GM12878 (cell line): ENCODE measurements at regions not wholly inside any gene's neighbourhood (a gene's known extent, or its start where the extent isn't known, plus 50 kb on each side); places are given as distances from the start of the nearest gene placed in this dataset.

Source experiments
- ATAC-seq: fragments of 200-7000 bp; cut with Tn5 transposase; 3 replicates; pipeline ENCODE4 v1.9.1; 2020; ENCODE audit warnings: mild to moderate bottlenecking, moderate library complexity
- BruUV-seq: library from RNA; stranded (reverse); fragments of 400-500 nt; replicated peaks from 2 replicates; lab custom pipeline; 2021; lab: Mats Ljungman, UMichigan
- CTCF ChIA-PET: fragments of 300-600 bp; sonication (Branson Sonifier 250); formaldehyde crosslinking; extraction: SDS; loops from one replicate; lab custom pipeline; 2021; ENCODE audit warnings: inconsistent platforms; lab: Yijun Ruan, JAX
- POLR2A ChIA-PET: fragments of 350-600 bp; formaldehyde crosslinking; extraction: SDS; loops from one replicate; lab custom pipeline; 2021; ENCODE audit warnings: inconsistent platforms; lab: Charles Lee
- RAD21 ChIA-PET: fragments of 300-600 bp; sonication (Branson Sonifier 250); formaldehyde crosslinking; loops from one replicate; lab custom pipeline; 2023; ENCODE audit warnings: antibody characterized with exemption; ENCODE audit not compliant: unreplicated experiment; lab: Charles Lee
- SMC1A ChIA-PET: fragments of 300-600 bp; sonication (Branson Sonifier 250); formaldehyde crosslinking; loops from one replicate; lab custom pipeline; 2023; ENCODE audit not compliant: unreplicated experiment, uncharacterized antibody; lab: Charles Lee
- DNase-seq: peaks from one replicate; pipeline ENCODE4 v3.0.0-alpha.2; 2011; ENCODE audit warnings: low read depth, low spot score
- FAIRE-seq: peaks from 3 replicates; lab custom pipeline; 2011; peaks lifted over from hg19 to GRCh38; lab: Jason Lieb, UNC
- H2AFZ ChIP-seq: 2 replicates; pipeline ENCODE4 v1.6.0; 2011; ENCODE audit warnings: low read depth, low read length, control low read depth; ENCODE audit not compliant: control insufficient read depth
- H3K27ac ChIP-seq: 2 replicates; pipeline ENCODE4 v1.5.1; 2011; ENCODE audit warnings: control low read depth; ENCODE audit not compliant: control insufficient read depth, insufficient read depth
- H3K27me3 ChIP-seq, 2 experiments: replicated peaks in 1 of 2; 2 replicates each; pipeline versions ENCODE4 v1.6.0 to v1.6.1; 2011; ENCODE audit warnings: low read length in 1 of 2; ENCODE audit not compliant: control insufficient read depth in 2 of 2, insufficient read depth in 2 of 2
- H3K36me3 ChIP-seq, 2 experiments: 2 replicates each; pipeline ENCODE4 v1.5.1; 2011; ENCODE audit warnings: low read length in 1 of 2; ENCODE audit not compliant: control insufficient read depth in 2 of 2, insufficient read depth in 2 of 2
- H3K4me1 ChIP-seq: 2 replicates; pipeline ENCODE4 v1.6.1; 2011; ENCODE audit warnings: mild to moderate bottlenecking, low read length, moderate library complexity, mixed read lengths; ENCODE audit not compliant: control insufficient read depth, insufficient read depth
- H3K4me2 ChIP-seq: 2 replicates; pipeline ENCODE4 v1.6.0; 2011; ENCODE audit warnings: control low read depth; ENCODE audit not compliant: control insufficient read depth, insufficient read depth
- H3K4me3 ChIP-seq: fragments of 200-600 bp; sonication (generic); 2 replicates; pipeline ENCODE4 v1.5.1; 2016
- H3K79me2 ChIP-seq: 2 replicates; pipeline ENCODE4 v1.6.0; 2011; ENCODE audit warnings: low read length; ENCODE audit not compliant: control insufficient read depth, insufficient read depth
- H3K9ac ChIP-seq: 2 replicates; pipeline ENCODE4 v1.8.0; 2011; ENCODE audit warnings: low read length, control low read depth, mixed read lengths; ENCODE audit not compliant: control insufficient read depth, insufficient read depth
- H3K9me3 ChIP-seq: replicated peaks from 3 replicates; pipeline ENCODE4 v1.5.1; 2011; ENCODE audit warnings: mild to moderate bottlenecking, low read length; ENCODE audit not compliant: control insufficient read depth, insufficient read depth
- H4K20me1 ChIP-seq: 2 replicates; pipeline ENCODE4 v1.6.0; 2011; ENCODE audit not compliant: control insufficient read depth, insufficient read depth
- ASH2L ChIP-seq: fragments of 300-600, 200-600 bp; sonication (generic); IDR thresholded peaks from 2 replicates; pipeline ENCODE4 v1.6.1; 2017; ENCODE audit warnings: low read depth, mild to moderate bottlenecking, borderline replicate concordance
- ATF7 ChIP-seq: fragments of 450-650 bp; IDR thresholded peaks from 2 replicates; pipeline ENCODE4 v1.6.1; 2016; ENCODE audit warnings: low read depth, mild to moderate bottlenecking
- BHLHE40 ChIP-seq, 2 experiments: fragments of 450-650 bp in 1 of 2; IDR thresholded peaks; 2 replicates each; pipeline ENCODE4 v1.6.1; 2011 to 2017; ENCODE audit warnings: low read depth in 2 of 2, borderline replicate concordance in 1 of 2, improper control_type of control experiment in 1 of 2, low read length in 1 of 2, mild to moderate bottlenecking in 1 of 2
- CBX5 ChIP-seq: sonication (generic); IDR thresholded peaks from 2 replicates; pipeline ENCODE4 v1.6.1; 2016; ENCODE audit warnings: low read depth, moderate library complexity, mild to moderate bottlenecking, inconsistent platforms
- CHD1 ChIP-seq: IDR thresholded peaks from 2 replicates; pipeline ENCODE4 v1.6.1; 2012; ENCODE audit warnings: low read depth, low read length, improper control_type of control experiment
- CREB1 ChIP-seq: IDR thresholded peaks from 2 replicates; pipeline ENCODE4 v1.6.1; 2012; ENCODE audit warnings: low read depth, mild to moderate bottlenecking, inconsistent platforms
- ETV6 ChIP-seq, 2 experiments: fragments of 450-650 bp in 1 of 2; IDR thresholded peaks in 1 of 2; conservative IDR thresholded peaks in 1 of 2; 2 replicates each; pipeline ENCODE4 v1.6.1; 2014; ENCODE audit warnings: antibody characterized with exemption in 1 of 2, borderline replicate concordance in 1 of 2, low read depth in 1 of 2, mild to moderate bottlenecking in 1 of 2, moderate library complexity in 1 of 2
- HDGF ChIP-seq: fragments of 450-650 bp; IDR thresholded peaks from 2 replicates; pipeline ENCODE4 v1.6.1; 2016; ENCODE audit warnings: antibody characterized with exemption
- NR2F1 ChIP-seq: fragments of 450-650 bp; conservative IDR thresholded peaks from 2 replicates; pipeline ENCODE4 v1.6.1; 2017; ENCODE audit warnings: mild to moderate bottlenecking
- TARDBP ChIP-seq: IDR thresholded peaks from 2 replicates; pipeline ENCODE4 v1.6.1; 2016; ENCODE audit warnings: borderline replicate concordance
- ZBED1 ChIP-seq: IDR thresholded peaks from 2 replicates; pipeline ENCODE4 v1.6.1; 2016; ENCODE audit warnings: borderline replicate concordance
- WGBS: methylation state at CpG from one replicate; pipeline ENCODE4 v1.1.6; 2016; ENCODE audit warnings: low lambda C conversion rate; ENCODE audit not compliant: insufficient replicate concordance, insufficient coverage; ENCODE audit errors: missing lambda C conversion rate; 5-methylcytosine and 5-hydroxymethylcytosine counted together
- in situ Hi-C: fragments of 300-500 bp; cut with MboI; formaldehyde crosslinking; loops from 9 replicates; pipeline ENCODE4 v1.14.3; 2018; ENCODE audit warnings: mixed read lengths
- intact Hi-C: fragments of 100-400 bp; cut with micrococcal nuclease; formaldehyde crosslinking; loops from one replicate; pipeline ENCODE4 v1.14.2; 2022; ENCODE audit not compliant: unreplicated experiment
- TF ChIP-seq, protein P1 (sequence below): fragments of 450-650 bp; IDR thresholded peaks from 2 replicates; pipeline ENCODE4 v1.6.1; 2017; ENCODE audit warnings: antibody characterized with exemption, mild to moderate bottlenecking, moderate library complexity
- TF ChIP-seq, protein P2 (sequence below): IDR thresholded peaks from 2 replicates; pipeline ENCODE4 v1.6.1; 2012; ENCODE audit warnings: improper control_type of control experiment, low read depth, low read length; ENCODE audit not compliant: insufficient replicate concordance
- TF ChIP-seq, protein P3 (sequence below): IDR thresholded peaks from 2 replicates; pipeline ENCODE4 v1.6.1; 2011; ENCODE audit warnings: borderline replicate concordance, low read depth, mild to moderate bottlenecking, moderate library complexity, low read length; ENCODE audit not compliant: insufficient read depth, poor library complexity, severe bottlenecking

- H3K27me3 ChIP-seq, result no peaks in the 10 kb centered on the region; a peak in 1 of 4 replicates
- FAIRE-seq, result no peak
- H3K9ac ChIP-seq, result no peak overlapping the region
- no peaks in the 10 kb centered on the region for H3K36me3 ChIP-seq
- POLR2A ChIA-PET, result no interaction called here
- H3K27ac ChIP-seq, result no peak overlapping the region
- in situ Hi-C loops, result no loop called here
- 52% methylated on average over 6 of the region's 6 CpGs for whole genome bisulfite sequencing
- no peaks in the 10 kb centered on the region for H3K4me1 ChIP-seq
- RAD21 ChIA-PET, result no interaction called here
- intact Hi-C loops, result no loop called here
- no peak overlapping the region for H2AFZ ChIP-seq
- H3K4me2 ChIP-seq, result no peak overlapping the region
- H4K20me1 ChIP-seq, result no peaks in the 10 kb centered on the region
- no peaks in the 10 kb centered on the region for H3K79me2 ChIP-seq
- no peak for ATAC-seq
- H3K9me3 ChIP-seq, result no peaks in the 10 kb centered on the region
- SMC1A ChIA-PET, result no interaction called here
- BruUV-seq, result no TSS peak
- CTCF ChIA-PET, result interaction anchor here (0.6 kb wide), 1 partner anchor 127 kb away, joined by 3 read pairs; no protein-coding TSS in a partner anchor
- TF ChIP-seq CBX5, result no peak
- no peak for TF ChIP-seq NR2F1
- TF ChIP-seq, protein P1, sequence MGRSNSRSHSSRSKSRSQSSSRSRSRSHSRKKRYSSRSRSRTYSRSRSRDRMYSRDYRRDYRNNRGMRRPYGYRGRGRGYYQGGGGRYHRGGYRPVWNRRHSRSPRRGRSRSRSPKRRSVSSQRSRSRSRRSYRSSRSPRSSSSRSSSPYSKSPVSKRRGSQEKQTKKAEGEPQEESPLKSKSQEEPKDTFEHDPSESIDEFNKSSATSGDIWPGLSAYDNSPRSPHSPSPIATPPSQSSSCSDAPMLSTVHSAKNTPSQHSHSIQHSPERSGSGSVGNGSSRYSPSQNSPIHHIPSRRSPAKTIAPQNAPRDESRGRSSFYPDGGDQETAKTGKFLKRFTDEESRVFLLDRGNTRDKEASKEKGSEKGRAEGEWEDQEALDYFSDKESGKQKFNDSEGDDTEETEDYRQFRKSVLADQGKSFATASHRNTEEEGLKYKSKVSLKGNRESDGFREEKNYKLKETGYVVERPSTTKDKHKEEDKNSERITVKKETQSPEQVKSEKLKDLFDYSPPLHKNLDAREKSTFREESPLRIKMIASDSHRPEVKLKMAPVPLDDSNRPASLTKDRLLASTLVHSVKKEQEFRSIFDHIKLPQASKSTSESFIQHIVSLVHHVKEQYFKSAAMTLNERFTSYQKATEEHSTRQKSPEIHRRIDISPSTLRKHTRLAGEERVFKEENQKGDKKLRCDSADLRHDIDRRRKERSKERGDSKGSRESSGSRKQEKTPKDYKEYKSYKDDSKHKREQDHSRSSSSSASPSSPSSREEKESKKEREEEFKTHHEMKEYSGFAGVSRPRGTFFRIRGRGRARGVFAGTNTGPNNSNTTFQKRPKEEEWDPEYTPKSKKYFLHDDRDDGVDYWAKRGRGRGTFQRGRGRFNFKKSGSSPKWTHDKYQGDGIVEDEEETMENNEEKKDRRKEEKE, result no peak
- TF ChIP-seq ZBED1, result no peak
- no peak for TF ChIP-seq CREB1
- TF ChIP-seq ETV6 (conservative IDR thresholded peaks at IDR 0.05 in 1 of 2, IDR thresholded peaks at IDR 0.05 in 1 of 2; ENCODE audit: borderline replicate concordance in 1 of 2, low read depth in 1 of 2), result no peak
- TF ChIP-seq, protein P2, sequence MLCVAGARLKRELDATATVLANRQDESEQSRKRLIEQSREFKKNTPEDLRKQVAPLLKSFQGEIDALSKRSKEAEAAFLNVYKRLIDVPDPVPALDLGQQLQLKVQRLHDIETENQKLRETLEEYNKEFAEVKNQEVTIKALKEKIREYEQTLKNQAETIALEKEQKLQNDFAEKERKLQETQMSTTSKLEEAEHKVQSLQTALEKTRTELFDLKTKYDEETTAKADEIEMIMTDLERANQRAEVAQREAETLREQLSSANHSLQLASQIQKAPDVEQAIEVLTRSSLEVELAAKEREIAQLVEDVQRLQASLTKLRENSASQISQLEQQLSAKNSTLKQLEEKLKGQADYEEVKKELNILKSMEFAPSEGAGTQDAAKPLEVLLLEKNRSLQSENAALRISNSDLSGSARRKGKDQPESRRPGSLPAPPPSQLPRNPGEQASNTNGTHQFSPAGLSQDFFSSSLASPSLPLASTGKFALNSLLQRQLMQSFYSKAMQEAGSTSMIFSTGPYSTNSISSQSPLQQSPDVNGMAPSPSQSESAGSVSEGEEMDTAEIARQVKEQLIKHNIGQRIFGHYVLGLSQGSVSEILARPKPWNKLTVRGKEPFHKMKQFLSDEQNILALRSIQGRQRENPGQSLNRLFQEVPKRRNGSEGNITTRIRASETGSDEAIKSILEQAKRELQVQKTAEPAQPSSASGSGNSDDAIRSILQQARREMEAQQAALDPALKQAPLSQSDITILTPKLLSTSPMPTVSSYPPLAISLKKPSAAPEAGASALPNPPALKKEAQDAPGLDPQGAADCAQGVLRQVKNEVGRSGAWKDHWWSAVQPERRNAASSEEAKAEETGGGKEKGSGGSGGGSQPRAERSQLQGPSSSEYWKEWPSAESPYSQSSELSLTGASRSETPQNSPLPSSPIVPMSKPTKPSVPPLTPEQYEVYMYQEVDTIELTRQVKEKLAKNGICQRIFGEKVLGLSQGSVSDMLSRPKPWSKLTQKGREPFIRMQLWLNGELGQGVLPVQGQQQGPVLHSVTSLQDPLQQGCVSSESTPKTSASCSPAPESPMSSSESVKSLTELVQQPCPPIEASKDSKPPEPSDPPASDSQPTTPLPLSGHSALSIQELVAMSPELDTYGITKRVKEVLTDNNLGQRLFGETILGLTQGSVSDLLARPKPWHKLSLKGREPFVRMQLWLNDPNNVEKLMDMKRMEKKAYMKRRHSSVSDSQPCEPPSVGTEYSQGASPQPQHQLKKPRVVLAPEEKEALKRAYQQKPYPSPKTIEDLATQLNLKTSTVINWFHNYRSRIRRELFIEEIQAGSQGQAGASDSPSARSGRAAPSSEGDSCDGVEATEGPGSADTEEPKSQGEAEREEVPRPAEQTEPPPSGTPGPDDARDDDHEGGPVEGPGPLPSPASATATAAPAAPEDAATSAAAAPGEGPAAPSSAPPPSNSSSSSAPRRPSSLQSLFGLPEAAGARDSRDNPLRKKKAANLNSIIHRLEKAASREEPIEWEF, result no peak
- TF ChIP-seq, protein P3, sequence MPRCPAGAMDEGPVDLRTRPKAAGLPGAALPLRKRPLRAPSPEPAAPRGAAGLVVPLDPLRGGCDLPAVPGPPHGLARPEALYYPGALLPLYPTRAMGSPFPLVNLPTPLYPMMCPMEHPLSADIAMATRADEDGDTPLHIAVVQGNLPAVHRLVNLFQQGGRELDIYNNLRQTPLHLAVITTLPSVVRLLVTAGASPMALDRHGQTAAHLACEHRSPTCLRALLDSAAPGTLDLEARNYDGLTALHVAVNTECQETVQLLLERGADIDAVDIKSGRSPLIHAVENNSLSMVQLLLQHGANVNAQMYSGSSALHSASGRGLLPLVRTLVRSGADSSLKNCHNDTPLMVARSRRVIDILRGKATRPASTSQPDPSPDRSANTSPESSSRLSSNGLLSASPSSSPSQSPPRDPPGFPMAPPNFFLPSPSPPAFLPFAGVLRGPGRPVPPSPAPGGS, result no peak
- TF ChIP-seq ATF7, result no peak
- TF ChIP-seq ASH2L, result no peak
- TF ChIP-seq BHLHE40 (IDR thresholded peaks at IDR 0.05; ENCODE audit: borderline replicate concordance in 1 of 2, low read depth in 2 of 2, low read length in 1 of 2), result no peak
- no peak for TF ChIP-seq CHD1
- TF ChIP-seq TARDBP, result no peak
- TF ChIP-seq HDGF, result no peak
- H3K4me3 ChIP-seq, result no peak overlapping the region
- DNase-seq, result no peak
Observed at GRCh38 chr2:226643030-226643945, 156.3 kb downstream of the IRS1 start.
